ENCODE measurements at regions not wholly inside any gene's neighbourhood (a gene's known extent, or its start where the extent isn't known, plus 50 kb on each side); places are given as distances from the start of the nearest gene placed in this dataset.

DNA sequence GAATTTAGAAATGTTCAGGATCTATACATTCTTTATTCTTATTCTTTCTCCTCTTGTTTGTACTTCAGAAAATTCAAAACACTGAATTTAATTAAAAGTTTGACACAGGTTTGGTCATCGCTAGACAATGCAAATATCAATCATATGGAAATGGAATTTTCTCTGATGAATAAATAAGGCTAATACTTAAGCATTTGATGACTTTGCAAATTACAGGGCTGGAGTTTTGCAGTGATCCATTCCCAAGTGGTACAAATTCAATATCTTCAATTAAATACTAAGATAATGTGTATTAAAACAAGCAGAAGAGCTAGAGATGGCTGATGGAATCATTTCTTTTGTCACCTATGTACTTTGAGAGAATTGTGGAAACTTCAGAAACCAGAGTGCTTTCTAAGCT is 439.6 kb downstream of the DYNC2H1 start:
- Mint-ChIP-seq H3K27ac (no peak overlapping the region), H3K36me3 (ENCODE audit: insufficient read depth) (no peaks in the 10 kb centered on the region), H3K9me3 (ENCODE audit: low read depth) (no peaks in the 10 kb centered on the region), H3K4me3 (ENCODE audit: low read depth) (no peak overlapping the region), H3K27me3 (no peaks in the 10 kb centered on the region), H3K4me1 (ENCODE audit: low read depth) (no peaks in the 10 kb centered on the region)
- TF ChIP-seq, protein P1, sequence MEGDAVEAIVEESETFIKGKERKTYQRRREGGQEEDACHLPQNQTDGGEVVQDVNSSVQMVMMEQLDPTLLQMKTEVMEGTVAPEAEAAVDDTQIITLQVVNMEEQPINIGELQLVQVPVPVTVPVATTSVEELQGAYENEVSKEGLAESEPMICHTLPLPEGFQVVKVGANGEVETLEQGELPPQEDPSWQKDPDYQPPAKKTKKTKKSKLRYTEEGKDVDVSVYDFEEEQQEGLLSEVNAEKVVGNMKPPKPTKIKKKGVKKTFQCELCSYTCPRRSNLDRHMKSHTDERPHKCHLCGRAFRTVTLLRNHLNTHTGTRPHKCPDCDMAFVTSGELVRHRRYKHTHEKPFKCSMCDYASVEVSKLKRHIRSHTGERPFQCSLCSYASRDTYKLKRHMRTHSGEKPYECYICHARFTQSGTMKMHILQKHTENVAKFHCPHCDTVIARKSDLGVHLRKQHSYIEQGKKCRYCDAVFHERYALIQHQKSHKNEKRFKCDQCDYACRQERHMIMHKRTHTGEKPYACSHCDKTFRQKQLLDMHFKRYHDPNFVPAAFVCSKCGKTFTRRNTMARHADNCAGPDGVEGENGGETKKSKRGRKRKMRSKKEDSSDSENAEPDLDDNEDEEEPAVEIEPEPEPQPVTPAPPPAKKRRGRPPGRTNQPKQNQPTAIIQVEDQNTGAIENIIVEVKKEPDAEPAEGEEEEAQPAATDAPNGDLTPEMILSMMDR (IDR thresholded peaks at IDR 0.05; ENCODE audit: unreplicated experiment): no peak
- DNase-seq (ENCODE audit: low spot score, unreplicated experiment): no peak

DNA sequence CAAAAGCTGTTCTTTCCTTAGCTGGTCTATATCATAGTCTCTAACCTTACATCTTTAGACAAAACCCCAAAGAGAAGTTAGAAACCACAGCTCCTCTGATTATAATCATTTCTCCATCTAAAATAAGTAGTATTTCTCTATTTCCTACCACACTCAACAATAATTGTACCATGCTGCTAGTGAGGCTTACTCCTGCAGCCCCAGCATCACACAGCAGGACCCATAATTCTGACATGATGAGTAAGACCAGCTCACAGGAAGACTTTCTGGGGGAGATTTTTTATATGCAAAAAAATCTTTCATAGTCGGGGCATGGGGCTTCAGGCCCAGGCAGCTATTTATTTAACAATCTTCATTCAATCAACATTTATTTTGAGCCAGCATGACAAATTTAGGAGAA is 441.6 kb downstream of the DYNC2H1 start:
- Mint-ChIP-seq H3K9me3 (ENCODE audit: low read depth) (no peaks in the 10 kb centered on the region), H3K4me1 (ENCODE audit: low read depth) (no peaks in the 10 kb centered on the region), H3K4me3 (ENCODE audit: low read depth) (no peak overlapping the region), H3K27me3 (no peaks in the 10 kb centered on the region), H3K27ac (no peak overlapping the region), H3K36me3 (ENCODE audit: insufficient read depth) (no peaks in the 10 kb centered on the region)
- DNase-seq (ENCODE audit: low spot score, unreplicated experiment): no peak
- TF ChIP-seq, protein P1 (IDR thresholded peaks at IDR 0.05; ENCODE audit: unreplicated experiment): no peak

DNA sequence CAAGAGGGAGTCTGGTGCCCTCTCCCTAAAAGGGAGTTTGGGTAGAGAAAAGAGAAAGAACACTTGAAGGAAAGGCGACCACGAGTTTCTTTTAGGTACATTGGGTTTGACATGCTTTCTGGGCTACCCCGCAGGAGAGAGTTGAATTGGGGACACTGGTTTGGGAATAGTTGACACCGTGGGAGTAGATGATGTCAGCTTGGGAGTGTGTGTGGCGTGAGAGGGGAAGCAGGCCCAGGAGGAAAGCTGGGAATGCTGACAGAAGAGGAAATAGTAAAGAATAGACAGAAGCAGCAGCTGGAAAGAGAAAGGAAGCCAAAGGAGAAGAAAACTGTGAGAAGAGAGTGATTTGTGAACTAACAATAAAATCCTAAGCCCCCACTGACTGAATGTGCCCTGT is 442.9 kb downstream of the DYNC2H1 start:
- no peak overlapping the region for H3K4me3 Mint-ChIP-seq (ENCODE audit: low read depth)
- no peaks in the 10 kb centered on the region for H3K4me1 Mint-ChIP-seq (ENCODE audit: low read depth)
- H3K27ac Mint-ChIP-seq: peak overlapping the region; percentile 13

DNA sequence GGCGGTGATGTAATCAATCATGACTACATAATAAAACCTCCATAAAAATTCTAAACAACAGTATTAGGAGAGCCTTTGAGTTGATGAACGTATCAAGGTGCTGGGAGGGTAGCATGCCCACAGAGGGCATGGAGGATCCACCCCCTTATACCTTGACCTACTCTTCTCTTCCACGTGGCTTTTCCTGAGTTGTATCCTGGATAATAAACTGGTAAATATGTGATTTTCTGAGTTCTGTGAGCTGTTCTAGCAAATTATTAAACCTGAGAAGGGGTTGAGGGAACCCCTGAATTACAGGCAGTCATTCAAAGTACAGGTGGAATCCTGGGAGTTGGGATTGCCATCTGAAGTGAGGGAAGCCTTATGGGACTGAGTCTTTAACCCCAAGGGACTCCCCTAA is 446.9 kb downstream of the DYNC2H1 start:
- no peak overlapping the region for H3K4me3 Mint-ChIP-seq (ENCODE audit: low read depth)
- H3K27me3 Mint-ChIP-seq: no peaks in the 10 kb centered on the region
- TF ChIP-seq, protein P1 (IDR thresholded peaks at IDR 0.05; ENCODE audit: unreplicated experiment): no peak

More for the DNA sequence above, 442.9 kb downstream of the DYNC2H1 start:
- no peaks in the 10 kb centered on the region for H3K27me3 Mint-ChIP-seq
- TF ChIP-seq, protein P1 (IDR thresholded peaks at IDR 0.05; ENCODE audit: unreplicated experiment): no peak
- no peaks in the 10 kb centered on the region for H3K9me3 Mint-ChIP-seq (ENCODE audit: low read depth)
- H3K36me3 Mint-ChIP-seq (ENCODE audit: insufficient read depth): no peaks in the 10 kb centered on the region
- no peak for DNase-seq (ENCODE audit: low spot score, unreplicated experiment)

DNA sequence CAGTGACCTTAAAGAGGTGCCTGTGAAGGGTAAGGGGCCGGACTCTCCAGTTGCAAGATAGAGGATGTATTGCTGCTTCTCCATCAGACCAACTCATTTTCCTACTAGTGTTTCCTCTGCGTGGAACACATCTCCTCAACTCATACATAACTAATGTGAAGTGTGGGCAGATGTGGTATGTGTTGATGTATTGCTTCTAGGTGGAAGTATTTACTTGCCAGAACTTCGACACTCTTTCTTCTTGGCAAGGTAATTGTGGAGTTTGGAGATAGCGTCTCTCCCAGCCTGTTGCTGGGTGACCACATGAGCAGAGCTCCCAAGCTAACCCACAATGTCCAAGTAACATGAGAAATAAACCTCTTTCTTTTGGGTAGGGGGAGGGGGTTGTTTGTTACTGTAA is 456.9 kb downstream of the DYNC2H1 start:
- H3K4me1 Mint-ChIP-seq (ENCODE audit: low read depth): no peaks in the 10 kb centered on the region
- no peak overlapping the region for H3K27ac Mint-ChIP-seq
- no peaks in the 10 kb centered on the region for H3K27me3 Mint-ChIP-seq
- no peaks in the 10 kb centered on the region for H3K36me3 Mint-ChIP-seq (ENCODE audit: insufficient read depth)
- TF ChIP-seq, protein P1 (IDR thresholded peaks at IDR 0.05; ENCODE audit: unreplicated experiment): no peak
- no peak for DNase-seq (ENCODE audit: low spot score, unreplicated experiment)
- peaks cover 10% of the 10 kb centered on the region for H3K9me3 Mint-ChIP-seq (ENCODE audit: low read depth)
- H3K4me3 Mint-ChIP-seq (ENCODE audit: low read depth): no peak overlapping the region

More for the DNA sequence above, 446.9 kb downstream of the DYNC2H1 start:
- H3K36me3 Mint-ChIP-seq (ENCODE audit: insufficient read depth): no peaks in the 10 kb centered on the region
- no peaks in the 10 kb centered on the region for H3K4me1 Mint-ChIP-seq (ENCODE audit: low read depth)
- H3K27ac Mint-ChIP-seq: no peak overlapping the region
- H3K9me3 Mint-ChIP-seq (ENCODE audit: low read depth): no peaks in the 10 kb centered on the region
- no peak for DNase-seq (ENCODE audit: low spot score, unreplicated experiment)
